ENCODE measurements at regions not wholly inside any gene's neighbourhood (a gene's known extent, or its start where the extent isn't known, plus 50 kb on each side); places are given as distances from the start of the nearest gene placed in this dataset.

DNA sequence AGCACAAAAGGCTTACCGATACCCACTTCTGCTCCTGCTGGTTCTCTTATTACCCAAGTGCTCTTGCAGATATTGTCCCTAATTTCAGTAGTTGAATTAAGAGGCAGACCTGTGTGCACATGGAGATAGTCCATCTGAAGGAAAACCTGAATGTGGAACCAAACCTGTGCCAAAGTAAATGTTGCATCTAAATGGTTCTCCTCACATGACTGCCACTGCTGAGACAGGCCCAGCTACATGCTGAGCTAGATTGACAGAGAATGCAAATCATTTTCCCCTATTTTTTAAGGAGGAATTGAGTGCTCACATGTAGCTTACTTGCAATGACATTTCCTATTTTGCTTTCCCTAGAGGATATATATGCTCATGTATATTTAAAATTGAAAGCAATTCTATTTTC lies 609.1 kb upstream of the TECRL start:
- TF ChIP-seq, protein P1, sequence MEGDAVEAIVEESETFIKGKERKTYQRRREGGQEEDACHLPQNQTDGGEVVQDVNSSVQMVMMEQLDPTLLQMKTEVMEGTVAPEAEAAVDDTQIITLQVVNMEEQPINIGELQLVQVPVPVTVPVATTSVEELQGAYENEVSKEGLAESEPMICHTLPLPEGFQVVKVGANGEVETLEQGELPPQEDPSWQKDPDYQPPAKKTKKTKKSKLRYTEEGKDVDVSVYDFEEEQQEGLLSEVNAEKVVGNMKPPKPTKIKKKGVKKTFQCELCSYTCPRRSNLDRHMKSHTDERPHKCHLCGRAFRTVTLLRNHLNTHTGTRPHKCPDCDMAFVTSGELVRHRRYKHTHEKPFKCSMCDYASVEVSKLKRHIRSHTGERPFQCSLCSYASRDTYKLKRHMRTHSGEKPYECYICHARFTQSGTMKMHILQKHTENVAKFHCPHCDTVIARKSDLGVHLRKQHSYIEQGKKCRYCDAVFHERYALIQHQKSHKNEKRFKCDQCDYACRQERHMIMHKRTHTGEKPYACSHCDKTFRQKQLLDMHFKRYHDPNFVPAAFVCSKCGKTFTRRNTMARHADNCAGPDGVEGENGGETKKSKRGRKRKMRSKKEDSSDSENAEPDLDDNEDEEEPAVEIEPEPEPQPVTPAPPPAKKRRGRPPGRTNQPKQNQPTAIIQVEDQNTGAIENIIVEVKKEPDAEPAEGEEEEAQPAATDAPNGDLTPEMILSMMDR (conservative IDR thresholded peaks at IDR 0.05; ENCODE audit: low read depth, low read length), result no peak
- no peak overlapping the region for H3K4me3 ChIP-seq (ENCODE audit: low read depth, low read length)
- DNase-seq (ENCODE audit: low read depth), result no peak

DNA sequence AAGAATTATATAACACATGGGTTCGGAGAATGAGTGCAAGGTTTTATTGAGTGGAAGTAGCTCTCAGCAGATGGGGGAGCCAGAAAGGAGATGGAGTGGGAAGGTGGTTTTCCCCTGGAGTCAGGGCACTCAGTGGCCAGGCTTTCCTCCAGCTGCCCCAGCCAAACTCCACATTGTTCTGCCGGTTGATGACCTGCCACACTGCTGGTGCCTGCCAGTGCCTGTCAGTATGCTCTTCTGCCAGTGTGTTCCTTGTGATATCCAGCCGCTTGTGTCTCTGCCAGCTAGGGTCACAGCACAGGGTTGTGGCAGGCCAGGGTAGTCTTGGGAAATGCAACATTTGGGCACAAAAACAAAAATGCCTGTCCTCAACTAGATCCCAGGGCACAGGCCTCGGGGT lies 604.8 kb upstream of the TECRL start:
- TF ChIP-seq, protein P1 (conservative IDR thresholded peaks at IDR 0.05; ENCODE audit: low read depth, low read length), result no peak
- H3K4me3 ChIP-seq (ENCODE audit: low read depth, low read length), result no peak overlapping the region
- no peak for DNase-seq (ENCODE audit: low read depth)

DNA sequence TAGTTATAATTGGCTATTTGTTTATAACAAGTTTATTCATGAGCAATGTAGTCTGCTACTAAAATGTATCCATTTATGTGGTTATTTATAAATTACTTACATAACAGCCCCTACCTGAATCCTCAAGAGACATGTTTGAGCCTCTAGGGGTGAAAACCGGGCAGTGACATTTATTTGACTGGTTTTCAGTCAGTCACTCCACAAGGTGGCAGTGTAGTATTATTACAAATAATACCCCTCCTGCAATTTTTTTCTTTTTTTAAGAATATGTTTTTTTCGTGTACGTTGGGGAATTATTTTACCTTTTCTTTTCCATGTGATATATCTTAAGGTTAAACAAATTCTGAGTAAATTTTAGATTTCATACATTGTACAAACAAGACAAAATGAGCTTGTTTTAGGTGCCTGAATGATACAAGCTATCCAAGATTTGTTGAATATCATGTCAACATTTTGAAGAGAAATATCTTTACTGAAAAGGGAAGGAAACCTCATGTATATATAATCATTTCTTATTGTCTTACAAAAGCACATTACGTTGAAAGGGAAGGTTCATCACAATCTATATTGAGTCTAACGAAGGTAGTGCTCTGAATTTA lies 598.7 kb upstream of the TECRL start:
- TF ChIP-seq, protein P1 (conservative IDR thresholded peaks at IDR 0.05; ENCODE audit: low read depth, low read length), result peak; percentile 68
- DNase-seq (ENCODE audit: low read depth), result peak; percentile 6
- H3K4me3 ChIP-seq (ENCODE audit: low read depth, low read length), result no peak overlapping the region

GRCh38 chr4:64975177-64975576 lies 565.9 kb upstream of the TECRL start:
- no peak overlapping the region for H3K4me3 ChIP-seq (ENCODE audit: low read depth, low read length)
- TF ChIP-seq, protein P1 (conservative IDR thresholded peaks at IDR 0.05; ENCODE audit: low read depth, low read length), result no peak
- no peak for DNase-seq (ENCODE audit: low read depth)

DNA sequence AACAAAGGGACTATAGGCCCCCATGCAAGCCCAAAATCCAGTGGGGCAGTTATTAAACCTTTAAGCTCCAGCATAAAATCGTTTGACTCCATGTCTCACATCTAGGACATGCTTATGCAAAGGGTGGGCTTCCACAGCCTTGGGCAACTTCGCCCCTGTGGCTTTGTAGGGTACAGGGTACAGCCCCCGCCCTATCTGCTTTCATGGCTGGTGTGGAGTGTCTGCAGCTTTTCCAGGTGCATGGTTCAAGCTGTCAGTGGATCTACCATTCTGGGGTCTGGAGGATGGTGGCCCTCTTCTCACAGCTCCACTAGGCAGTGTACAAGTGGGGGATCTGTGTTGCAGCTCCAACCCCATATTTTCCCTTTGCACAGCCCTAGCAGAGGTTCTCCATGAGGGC lies 559.8 kb upstream of the TECRL start:
- TF ChIP-seq, protein P1 (conservative IDR thresholded peaks at IDR 0.05; ENCODE audit: low read depth, low read length), result no peak
- DNase-seq (ENCODE audit: low read depth), result no peak
- no peak overlapping the region for H3K4me3 ChIP-seq (ENCODE audit: low read depth, low read length)

GRCh38 chr4:64967286-64967685 lies 558.0 kb upstream of the TECRL start:
- TF ChIP-seq, protein P1 (conservative IDR thresholded peaks at IDR 0.05; ENCODE audit: low read depth, low read length), result no peak
- H3K4me3 ChIP-seq (ENCODE audit: low read depth, low read length), result no peak overlapping the region
- DNase-seq (ENCODE audit: low read depth), result no peak

- H3K4me3 ChIP-seq (ENCODE audit: low read depth, low read length), result no peak overlapping the region
- DNase-seq (ENCODE audit: low read depth), result no peak
- TF ChIP-seq, protein P1 (conservative IDR thresholded peaks at IDR 0.05; ENCODE audit: low read depth, low read length), result no peak
Measured at GRCh38 chr4:64960516-64960915, 551.3 kb upstream of the TECRL start.

All from epithelial cell of proximal tubule (primary cell).